GM12878 (cell line): ENCODE measurements at regions not wholly inside any gene's neighbourhood (a gene's known extent, or its start where the extent isn't known, plus 50 kb on each side); places are given as distances from the start of the nearest gene placed in this dataset.

Source experiments
- ATAC-seq: fragments of 200-7000 bp; cut with Tn5 transposase; 3 replicates; pipeline ENCODE4 v1.9.1; 2020; ENCODE audit warnings: mild to moderate bottlenecking, moderate library complexity
- BruUV-seq: library from RNA; stranded (reverse); fragments of 400-500 nt; replicated peaks from 2 replicates; lab custom pipeline; 2021; lab: Mats Ljungman, UMichigan
- CTCF ChIA-PET: fragments of 300-600 bp; sonication (Branson Sonifier 250); formaldehyde crosslinking; extraction: SDS; loops from one replicate; lab custom pipeline; 2021; ENCODE audit warnings: inconsistent platforms; lab: Yijun Ruan, JAX
- POLR2A ChIA-PET: fragments of 350-600 bp; formaldehyde crosslinking; extraction: SDS; loops from one replicate; lab custom pipeline; 2021; ENCODE audit warnings: inconsistent platforms; lab: Charles Lee
- RAD21 ChIA-PET: fragments of 300-600 bp; sonication (Branson Sonifier 250); formaldehyde crosslinking; loops from one replicate; lab custom pipeline; 2023; ENCODE audit warnings: antibody characterized with exemption; ENCODE audit not compliant: unreplicated experiment; lab: Charles Lee
- SMC1A ChIA-PET: fragments of 300-600 bp; sonication (Branson Sonifier 250); formaldehyde crosslinking; loops from one replicate; lab custom pipeline; 2023; ENCODE audit not compliant: unreplicated experiment, uncharacterized antibody; lab: Charles Lee
- DNase-seq: peaks from one replicate; pipeline ENCODE4 v3.0.0-alpha.2; 2011; ENCODE audit warnings: low read depth, low spot score
- FAIRE-seq: peaks from 3 replicates; lab custom pipeline; 2011; peaks lifted over from hg19 to GRCh38; lab: Jason Lieb, UNC
- H2AFZ ChIP-seq: 2 replicates; pipeline ENCODE4 v1.6.0; 2011; ENCODE audit warnings: low read depth, low read length, control low read depth; ENCODE audit not compliant: control insufficient read depth
- H3K27ac ChIP-seq: 2 replicates; pipeline ENCODE4 v1.5.1; 2011; ENCODE audit warnings: control low read depth; ENCODE audit not compliant: control insufficient read depth, insufficient read depth
- H3K27me3 ChIP-seq, 2 experiments: replicated peaks in 1 of 2; 2 replicates each; pipeline versions ENCODE4 v1.6.0 to v1.6.1; 2011; ENCODE audit warnings: low read length in 1 of 2; ENCODE audit not compliant: control insufficient read depth in 2 of 2, insufficient read depth in 2 of 2
- H3K36me3 ChIP-seq, 2 experiments: 2 replicates each; pipeline ENCODE4 v1.5.1; 2011; ENCODE audit warnings: low read length in 1 of 2; ENCODE audit not compliant: control insufficient read depth in 2 of 2, insufficient read depth in 2 of 2
- H3K4me1 ChIP-seq: 2 replicates; pipeline ENCODE4 v1.6.1; 2011; ENCODE audit warnings: mild to moderate bottlenecking, low read length, moderate library complexity, mixed read lengths; ENCODE audit not compliant: control insufficient read depth, insufficient read depth
- H3K4me2 ChIP-seq: 2 replicates; pipeline ENCODE4 v1.6.0; 2011; ENCODE audit warnings: control low read depth; ENCODE audit not compliant: control insufficient read depth, insufficient read depth
- H3K4me3 ChIP-seq: fragments of 200-600 bp; sonication (generic); 2 replicates; pipeline ENCODE4 v1.5.1; 2016
- H3K79me2 ChIP-seq: 2 replicates; pipeline ENCODE4 v1.6.0; 2011; ENCODE audit warnings: low read length; ENCODE audit not compliant: control insufficient read depth, insufficient read depth
- H3K9ac ChIP-seq: 2 replicates; pipeline ENCODE4 v1.8.0; 2011; ENCODE audit warnings: low read length, control low read depth, mixed read lengths; ENCODE audit not compliant: control insufficient read depth, insufficient read depth
- H3K9me3 ChIP-seq: replicated peaks from 3 replicates; pipeline ENCODE4 v1.5.1; 2011; ENCODE audit warnings: mild to moderate bottlenecking, low read length; ENCODE audit not compliant: control insufficient read depth, insufficient read depth
- H4K20me1 ChIP-seq: 2 replicates; pipeline ENCODE4 v1.6.0; 2011; ENCODE audit not compliant: control insufficient read depth, insufficient read depth
- HDAC2 ChIP-seq: fragments of 200-600 bp; sonication (generic); IDR thresholded peaks from 2 replicates; pipeline ENCODE4 v1.6.1; 2017
- ZZZ3 ChIP-seq: IDR thresholded peaks from 2 replicates; pipeline ENCODE4 v1.6.1; 2011; ENCODE audit warnings: low read depth; ENCODE audit not compliant: control insufficient read depth, insufficient read length
- WGBS: methylation state at CpG from one replicate; pipeline ENCODE4 v1.1.6; 2016; ENCODE audit warnings: low lambda C conversion rate; ENCODE audit not compliant: insufficient replicate concordance, insufficient coverage; ENCODE audit errors: missing lambda C conversion rate; 5-methylcytosine and 5-hydroxymethylcytosine counted together
- in situ Hi-C: fragments of 300-500 bp; cut with MboI; formaldehyde crosslinking; loops from 9 replicates; pipeline ENCODE4 v1.14.3; 2018; ENCODE audit warnings: mixed read lengths
- intact Hi-C: fragments of 100-400 bp; cut with micrococcal nuclease; formaldehyde crosslinking; loops from one replicate; pipeline ENCODE4 v1.14.2; 2022; ENCODE audit not compliant: unreplicated experiment
- TF ChIP-seq, protein P1 (sequence below): fragments of 450-650 bp; IDR thresholded peaks from 2 replicates; pipeline ENCODE4 v1.6.1; 2017; ENCODE audit warnings: mild to moderate bottlenecking, moderate library complexity

- no peaks in the 10 kb centered on the region; the same call in 2 of the 3 replicates for H3K9me3 ChIP-seq
- RAD21 ChIA-PET, result no interaction called here
- H3K9ac ChIP-seq, result no peak overlapping the region
- WGBS, result 29% methylated on average over 9 of the region's 9 CpGs
- H4K20me1 ChIP-seq, result no peaks in the 10 kb centered on the region
- no peaks in the 10 kb centered on the region for H3K36me3 ChIP-seq
- no peak overlapping the region for H3K27ac ChIP-seq
- DNase-seq, result no peak
- in situ Hi-C loops (no loop called here), intact Hi-C loops (no loop called here)
- ATAC-seq, result no peak
- CTCF ChIA-PET, result no interaction called here
- no peaks in the 10 kb centered on the region for H3K27me3 ChIP-seq
- H3K4me3 ChIP-seq, result no peak overlapping the region
- H3K4me2 ChIP-seq, result no peak overlapping the region
- TF ChIP-seq ZZZ3 (no peak), HDAC2 (no peak)
- TF ChIP-seq, protein P1, sequence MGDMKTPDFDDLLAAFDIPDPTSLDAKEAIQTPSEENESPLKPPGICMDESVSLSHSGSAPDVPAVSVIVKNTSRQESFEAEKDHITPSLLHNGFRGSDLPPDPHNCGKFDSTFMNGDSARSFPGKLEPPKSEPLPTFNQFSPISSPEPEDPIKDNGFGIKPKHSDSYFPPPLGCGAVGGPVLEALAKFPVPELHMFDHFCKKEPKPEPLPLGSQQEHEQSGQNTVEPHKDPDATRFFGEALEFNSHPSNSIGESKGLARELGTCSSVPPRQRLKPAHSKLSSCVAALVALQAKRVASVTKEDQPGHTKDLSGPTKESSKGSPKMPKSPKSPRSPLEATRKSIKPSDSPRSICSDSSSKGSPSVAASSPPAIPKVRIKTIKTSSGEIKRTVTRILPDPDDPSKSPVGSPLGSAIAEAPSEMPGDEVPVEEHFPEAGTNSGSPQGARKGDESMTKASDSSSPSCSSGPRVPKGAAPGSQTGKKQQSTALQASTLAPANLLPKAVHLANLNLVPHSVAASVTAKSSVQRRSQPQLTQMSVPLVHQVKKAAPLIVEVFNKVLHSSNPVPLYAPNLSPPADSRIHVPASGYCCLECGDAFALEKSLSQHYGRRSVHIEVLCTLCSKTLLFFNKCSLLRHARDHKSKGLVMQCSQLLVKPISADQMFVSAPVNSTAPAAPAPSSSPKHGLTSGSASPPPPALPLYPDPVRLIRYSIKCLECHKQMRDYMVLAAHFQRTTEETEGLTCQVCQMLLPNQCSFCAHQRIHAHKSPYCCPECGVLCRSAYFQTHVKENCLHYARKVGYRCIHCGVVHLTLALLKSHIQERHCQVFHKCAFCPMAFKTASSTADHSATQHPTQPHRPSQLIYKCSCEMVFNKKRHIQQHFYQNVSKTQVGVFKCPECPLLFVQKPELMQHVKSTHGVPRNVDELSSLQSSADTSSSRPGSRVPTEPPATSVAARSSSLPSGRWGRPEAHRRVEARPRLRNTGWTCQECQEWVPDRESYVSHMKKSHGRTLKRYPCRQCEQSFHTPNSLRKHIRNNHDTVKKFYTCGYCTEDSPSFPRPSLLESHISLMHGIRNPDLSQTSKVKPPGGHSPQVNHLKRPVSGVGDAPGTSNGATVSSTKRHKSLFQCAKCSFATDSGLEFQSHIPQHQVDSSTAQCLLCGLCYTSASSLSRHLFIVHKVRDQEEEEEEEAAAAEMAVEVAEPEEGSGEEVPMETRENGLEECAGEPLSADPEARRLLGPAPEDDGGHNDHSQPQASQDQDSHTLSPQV, result no peak
- no peaks in the 10 kb centered on the region for H3K79me2 ChIP-seq
- POLR2A ChIA-PET, result no interaction called here
- BruUV-seq, result no TSS peak
- H2AFZ ChIP-seq, result no peak overlapping the region
- FAIRE-seq, result no peak
- SMC1A ChIA-PET, result no interaction called here
- no peaks in the 10 kb centered on the region for H3K4me1 ChIP-seq
These were observed 207.6 kb downstream of the BCL11B start for GRCh38 chr14:99064262-99064954.
